Sigmoid colon (tissue), 6 donors: ENCODE measurements at regions not wholly inside any gene's neighbourhood (a gene's known extent, or its start where the extent isn't known, plus 50 kb on each side); places are given as distances from the start of the nearest gene placed in this dataset.

Source experiments
- DNase-seq: peaks from one replicate; pipeline ENCODE4 v3.0.0-alpha.2; 2019
- H3K27ac ChIP-seq, 4 donors: fragments of 200-600 bp; sonication (generic); one replicate each; pipeline ENCODE4 v1.5.1; 2016 to 2019; ENCODE audit warnings: mild to moderate bottlenecking in 1 of 4
- H3K27me3 ChIP-seq, 3 donors: fragments of 200-600 bp; sonication (generic); one replicate each; pipeline ENCODE4 v1.5.1; 2019; ENCODE audit warnings: mild to moderate bottlenecking in 1 of 3
- H3K36me3 ChIP-seq, 4 donors: fragments of 200-600 bp; sonication (generic); one replicate each; pipeline ENCODE4 v1.5.1; 2016 to 2019
- H3K4me1 ChIP-seq, 4 donors: fragments of 200-600 bp; sonication (generic); one replicate each; pipeline ENCODE4 v1.5.1; 2017 to 2019
- H3K4me3 ChIP-seq, 4 donors: fragments of 200-600 bp; sonication (generic); one replicate each; pipeline ENCODE4 v1.5.1; 2017 to 2019; ENCODE audit warnings: mild to moderate bottlenecking in 2 of 4, moderate library complexity in 1 of 4
- H3K9me3 ChIP-seq, 4 donors: fragments of 200-600 bp in 3 of 4; sonication (generic) in 3 of 4; one replicate each; pipeline versions ENCODE4 v1.5.1 to v1.6.1; 2013 to 2019
- EP300 ChIP-seq, 4 donors: sonication (generic); formaldehyde crosslinking; IDR thresholded peaks; one replicate each; pipeline ENCODE4 v1.6.1; 2017; ENCODE audit warnings: antibody characterized with exemption in 4 of 4
- POLR2A ChIP-seq, 2 donors: fragments of 450-650 bp; IDR thresholded peaks; one replicate each; pipeline ENCODE4 v1.6.1; 2016; ENCODE audit warnings: antibody characterized with exemption in 2 of 2, mild to moderate bottlenecking in 2 of 2, moderate library complexity in 2 of 2
- POLR2AphosphoS5 ChIP-seq, 4 donors: sonication (generic); formaldehyde crosslinking; IDR thresholded peaks; one replicate each; pipeline ENCODE4 v1.6.1; 2017; ENCODE audit warnings: antibody characterized with exemption in 4 of 4
- WGBS, 2 donors: extraction: QIAGEN DNeasy Blood & Tissue Kit; methylation state at CpG; one replicate each; pipeline ENCODE4 v1.1.7; 2013; 5-methylcytosine and 5-hydroxymethylcytosine counted together
- intact Hi-C: fragments of 100-400 bp; cut with DNase I; formaldehyde crosslinking; loops from one replicate; pipeline ENCODE4 v1.15.1; 2023
- TF ChIP-seq, protein P1 (sequence below), 4 experiments: fragments of 450-650 bp in 3 of 4; fragments of 200-600 bp in 1 of 4; IDR thresholded peaks; one replicate each; pipeline ENCODE4 v1.5.1; 2016 to 2019; ENCODE audit warnings: antibody characterized with exemption in 4 of 4, mild to moderate bottlenecking in 3 of 4, moderate library complexity in 2 of 4
- donor health status: healthy with polysubstance abuse.
- donor health status: healthy.

GRCh38 chr15:35302334-35302733 lies 217.2 kb upstream of the NANOGP8 start:
- WGBS, 2 donors = 95 to 96% methylated on average over 1 of the region's 1 CpG
- H3K36me3 ChIP-seq = no peaks in the 10 kb centered on the region
- H3K9me3 ChIP-seq = no peaks in the 10 kb centered on the region
- H3K27me3 ChIP-seq = no peaks in the 10 kb centered on the region
- no peak overlapping the region for H3K4me3 ChIP-seq
- H3K4me1 ChIP-seq = peaks cover 0 to 32% (median 28%) of the 10 kb centered on the region in 4 donors
- TF ChIP-seq POLR2AphosphoS5 (IDR thresholded peaks at IDR 0.05) = no peak
- no peak for TF ChIP-seq POLR2A (IDR thresholded peaks at IDR 0.05)
- no peak for TF ChIP-seq EP300 (IDR thresholded peaks at IDR 0.05)
- TF ChIP-seq, protein P1, sequence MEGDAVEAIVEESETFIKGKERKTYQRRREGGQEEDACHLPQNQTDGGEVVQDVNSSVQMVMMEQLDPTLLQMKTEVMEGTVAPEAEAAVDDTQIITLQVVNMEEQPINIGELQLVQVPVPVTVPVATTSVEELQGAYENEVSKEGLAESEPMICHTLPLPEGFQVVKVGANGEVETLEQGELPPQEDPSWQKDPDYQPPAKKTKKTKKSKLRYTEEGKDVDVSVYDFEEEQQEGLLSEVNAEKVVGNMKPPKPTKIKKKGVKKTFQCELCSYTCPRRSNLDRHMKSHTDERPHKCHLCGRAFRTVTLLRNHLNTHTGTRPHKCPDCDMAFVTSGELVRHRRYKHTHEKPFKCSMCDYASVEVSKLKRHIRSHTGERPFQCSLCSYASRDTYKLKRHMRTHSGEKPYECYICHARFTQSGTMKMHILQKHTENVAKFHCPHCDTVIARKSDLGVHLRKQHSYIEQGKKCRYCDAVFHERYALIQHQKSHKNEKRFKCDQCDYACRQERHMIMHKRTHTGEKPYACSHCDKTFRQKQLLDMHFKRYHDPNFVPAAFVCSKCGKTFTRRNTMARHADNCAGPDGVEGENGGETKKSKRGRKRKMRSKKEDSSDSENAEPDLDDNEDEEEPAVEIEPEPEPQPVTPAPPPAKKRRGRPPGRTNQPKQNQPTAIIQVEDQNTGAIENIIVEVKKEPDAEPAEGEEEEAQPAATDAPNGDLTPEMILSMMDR (IDR thresholded peaks at IDR 0.05) = no peak
- intact Hi-C loops = loop anchor here (5.0 to 10.0 kb wide), 2 partner anchors 242 to 1585 kb away; partner anchors contain the start of gene DPH6
- DNase-seq = no peak
- H3K27ac ChIP-seq = no peak overlapping the region

DNA sequence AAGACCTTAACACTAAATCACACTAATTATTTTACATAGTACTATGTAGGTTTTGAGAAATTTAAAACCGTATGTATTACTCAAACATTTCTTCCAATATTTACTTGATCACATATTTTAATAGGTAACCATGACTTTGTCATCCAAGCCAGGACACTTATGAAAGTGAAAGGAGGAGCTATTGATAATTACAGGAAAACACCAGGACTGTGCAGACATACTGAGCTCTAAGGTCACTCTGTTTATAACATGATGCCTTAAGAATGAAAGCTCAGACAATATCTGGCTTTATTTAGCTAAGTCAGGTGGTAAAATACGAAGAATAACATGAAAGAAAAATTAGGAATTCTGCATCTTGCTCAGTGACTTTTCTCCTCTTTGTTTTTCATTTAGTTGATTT lies 216.0 kb upstream of the NANOGP8 start:
- DNase-seq = no peak
- intact Hi-C loops = loop anchor here (5.0 to 10.0 kb wide), 2 partner anchors 244 to 1586 kb away; partner anchors contain the start of gene DPH6
- TF ChIP-seq POLR2A (IDR thresholded peaks at IDR 0.05) (no peak), POLR2AphosphoS5 (IDR thresholded peaks at IDR 0.05) (no peak), EP300 (IDR thresholded peaks at IDR 0.05) (no peak)
- TF ChIP-seq, protein P1 (IDR thresholded peaks at IDR 0.05) = no peak
- H3K4me1 ChIP-seq = peaks cover 0 to 20% (median 16%) of the 10 kb centered on the region in 4 donors
- no peaks in the 10 kb centered on the region for H3K9me3 ChIP-seq
- H3K27ac ChIP-seq = no peak overlapping the region
- no peak overlapping the region for H3K4me3 ChIP-seq
- no peaks in the 10 kb centered on the region for H3K36me3 ChIP-seq
- H3K27me3 ChIP-seq = no peaks in the 10 kb centered on the region
- WGBS, 2 donors = 66 to 75% methylated on average over 2 of the region's 2 CpGs

DNA sequence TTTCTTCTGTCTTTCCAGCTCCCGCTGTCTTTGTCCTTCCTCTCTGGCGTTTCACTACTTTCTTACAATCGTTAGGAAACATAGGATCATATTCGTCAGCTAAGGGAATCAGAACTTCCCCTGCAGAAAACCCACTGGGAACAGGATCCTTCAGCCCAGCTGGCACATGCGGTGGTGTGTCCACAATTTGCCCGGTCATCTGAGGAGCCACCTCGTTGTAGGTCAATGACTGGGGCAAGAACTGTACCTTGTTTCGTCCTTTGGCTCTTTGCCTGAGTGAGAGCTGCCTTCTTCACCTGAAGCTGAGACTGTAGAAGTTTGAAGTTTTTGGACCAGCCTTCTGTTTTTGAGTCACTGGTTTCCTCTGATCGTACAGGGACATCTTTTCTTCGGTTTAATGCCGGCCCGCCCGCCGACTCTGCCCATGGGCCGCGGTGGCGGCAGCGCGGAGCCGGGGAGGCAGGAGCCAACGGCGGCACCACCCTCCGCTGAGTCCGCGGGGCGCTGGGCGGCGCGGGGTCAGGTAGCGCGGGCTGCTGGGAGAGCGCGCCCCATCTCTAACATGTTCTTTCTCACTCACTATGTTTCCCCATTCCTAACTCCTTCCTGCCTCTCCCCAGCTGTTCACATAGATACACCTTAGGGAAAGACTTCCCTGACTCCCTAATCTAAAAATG lies 214.1 kb upstream of the NANOGP8 start:
- H3K4me1 ChIP-seq = peaks cover 0 to 2% (median under 1%) of the 10 kb centered on the region in 4 donors
- 97 to 98% methylated on average over 33 of the region's 33 CpGs for WGBS, 2 donors
- no peak overlapping the region for H3K4me3 ChIP-seq
- intact Hi-C loops = no loop called here
- H3K9me3 ChIP-seq = no peaks in the 10 kb centered on the region
- DNase-seq = no peak
- no peak overlapping the region for H3K27ac ChIP-seq
- H3K27me3 ChIP-seq = no peaks in the 10 kb centered on the region
- TF ChIP-seq POLR2AphosphoS5 (IDR thresholded peaks at IDR 0.05) = no peak
- TF ChIP-seq POLR2A (IDR thresholded peaks at IDR 0.05) = no peak
- no peak for TF ChIP-seq EP300 (IDR thresholded peaks at IDR 0.05)
- TF ChIP-seq, protein P1 (IDR thresholded peaks at IDR 0.05) = no peak
- H3K36me3 ChIP-seq = no peaks in the 10 kb centered on the region

DNA sequence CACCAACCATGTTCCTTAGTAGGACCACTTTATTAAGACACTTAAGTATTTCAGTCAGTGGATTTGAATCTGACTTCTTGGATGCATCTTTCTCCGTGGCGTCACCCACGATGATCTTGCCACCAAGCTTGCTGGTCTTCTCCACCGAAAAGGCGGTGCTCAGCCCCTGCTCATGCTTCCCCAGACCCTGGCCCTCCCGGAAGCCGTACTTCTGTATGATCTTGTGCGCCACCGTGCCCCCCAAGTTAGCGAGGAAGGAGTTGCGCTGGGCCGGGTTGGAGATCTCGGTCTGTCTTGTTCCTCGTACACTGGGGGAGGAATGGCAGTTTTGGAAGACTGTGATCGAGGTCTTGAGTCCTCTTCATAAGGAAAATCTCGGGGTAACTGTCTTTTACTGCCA lies 213.4 kb upstream of the NANOGP8 start:
- DNase-seq = no peak
- peaks cover 0 to 6% (median 2%) of the 10 kb centered on the region in 4 donors for H3K4me1 ChIP-seq
- intact Hi-C loops = no loop called here
- no peak for TF ChIP-seq POLR2AphosphoS5 (IDR thresholded peaks at IDR 0.05)
- TF ChIP-seq POLR2A (IDR thresholded peaks at IDR 0.05) = no peak
- TF ChIP-seq, protein P1 (IDR thresholded peaks at IDR 0.05) = no peak
- H3K27ac ChIP-seq = no peak overlapping the region
- H3K27me3 ChIP-seq = no peaks in the 10 kb centered on the region
- no peaks in the 10 kb centered on the region for H3K36me3 ChIP-seq
- WGBS, 2 donors = 95 to 96% methylated on average over 16 of the region's 16 CpGs
- H3K9me3 ChIP-seq = no peaks in the 10 kb centered on the region
- no peak overlapping the region for H3K4me3 ChIP-seq
